ENCODE measurements at regions not wholly inside any gene's neighbourhood (a gene's known extent, or its start where the extent isn't known, plus 50 kb on each side); places are given as distances from the start of the nearest gene placed in this dataset.

- H4K5ac ChIP-seq (ENCODE audit: insufficient read length, low read depth, low read length), result no peak overlapping the region
- ChIA-PET CTCF (ENCODE audit: partially characterized antibody) (no interaction called here), POLR2A (ENCODE audit: partially characterized antibody) (interaction anchor here (0.7 kb wide), 1 partner anchor 896 kb away, joined by 3 read pairs; no protein-coding TSS in a partner anchor)
- H2AFZ ChIP-seq (ENCODE audit: low read length), result no peak overlapping the region
- no peaks in the 10 kb centered on the region for H3K23me2 ChIP-seq (ENCODE audit: low read depth, low read length)
- no peaks in the 10 kb centered on the region for H3K9me3 ChIP-seq (ENCODE audit: insufficient read depth in 2 of 2, low read depth in 1 of 2, low read length in 1 of 2)
- DNase-seq (ENCODE audit: low read depth in 1 of 2, low spot score in 2 of 2) (no peak), FAIRE-seq (no peak)
- no peak overlapping the region for H3K4ac ChIP-seq (replicated peaks; ENCODE audit: insufficient read length, low read depth, low read length)
- no peak overlapping the region for H3K27ac ChIP-seq (ENCODE audit: low read depth, low read length)
- no peak overlapping the region for H3K56ac ChIP-seq (replicated peaks; ENCODE audit: insufficient read length, low read depth, low read length)
- no peak overlapping the region for H2BK120ac ChIP-seq (replicated peaks; ENCODE audit: low read depth, low read length)
- TF ChIP-seq TAF1 (IDR thresholded peaks at IDR 0.05; ENCODE audit: low read depth, low read length) (no peak), PHF8 (conservative IDR thresholded peaks at IDR 0.05; ENCODE audit: low read depth, low read length) (no peak), FOSL1 (IDR thresholded peaks at IDR 0.05; ENCODE audit: insufficient read depth, low read depth, low read length) (no peak), SP1 (IDR thresholded peaks at IDR 0.05; ENCODE audit: low read depth, low read length) (no peak), JUND (IDR thresholded peaks at IDR 0.05; ENCODE audit: low read length) (no peak), YY1 (IDR thresholded peaks at IDR 0.05; ENCODE audit: low read depth, low read length) (no peak), KDM4A (IDR thresholded peaks at IDR 0.05; ENCODE audit: low read depth, low read length, severe bottlenecking) (no peak), ATF3 (IDR thresholded peaks at IDR 0.05; ENCODE audit: insufficient read depth, low read depth, low read length) (no peak), SAP30 (IDR thresholded peaks at IDR 0.05; ENCODE audit: insufficient read depth, insufficient replicate concordance, low read length) (no peak)
- H4K20me1 ChIP-seq (replicated peaks in 1 of 2; ENCODE audit: control insufficient read depth in 1 of 2, insufficient read depth in 2 of 2, low read length in 2 of 2), result no peaks in the 10 kb centered on the region
- H3K4me3 ChIP-seq (ENCODE audit: extremely low read depth in 1 of 4, insufficient read depth in 2 of 4, low read depth in 3 of 4, low read length in 4 of 4), result no peak overlapping the region
- no peak overlapping the region for H2BK20ac ChIP-seq (ENCODE audit: low read length)
- 86% methylated on average over 2 of the region's 2 CpGs; no CpG with 5 or more reads in 1 of the 2 experiments for WGBS, 2 experiments (ENCODE audit: extremely low coverage in 1 of 2, insufficient coverage in 1 of 2, insufficient read length in 1 of 2, insufficient replicate concordance in 2 of 2, low coverage in 1 of 2, low lambda C conversion rate in 2 of 2, missing lambda C conversion rate in 1 of 2)
- no peak overlapping the region for H3K18ac ChIP-seq (ENCODE audit: extremely low read depth, low read length)
- no peak overlapping the region for H2BK12ac ChIP-seq (ENCODE audit: low read depth, low read length)
- H3K79me1 ChIP-seq (ENCODE audit: low read depth, low read length), result no peaks in the 10 kb centered on the region
- no peak overlapping the region for H4K8ac ChIP-seq (ENCODE audit: extremely low read depth, insufficient read depth, low read length)
- H3K4me1 ChIP-seq (replicated peaks in 1 of 4; ENCODE audit: control insufficient read depth in 3 of 4, insufficient read depth in 4 of 4, low read length in 3 of 4), result no peaks in the 10 kb centered on the region
- H2BK15ac ChIP-seq (ENCODE audit: low read length), result no peak overlapping the region
- no peak overlapping the region for H3K23ac ChIP-seq (ENCODE audit: insufficient read length)
- no peak overlapping the region for H4K91ac ChIP-seq (replicated peaks; ENCODE audit: insufficient read length, low read length)
- no peak overlapping the region for H2BK5ac ChIP-seq (ENCODE audit: low read depth, low read length)
- H2AK5ac ChIP-seq (ENCODE audit: low read depth, low read length), result no peak overlapping the region
- no peak overlapping the region for H3K4me2 ChIP-seq (ENCODE audit: insufficient read depth in 1 of 2, low read depth in 2 of 2, low read length in 2 of 2)
- no peaks in the 10 kb centered on the region for H3K36me3 ChIP-seq (ENCODE audit: control insufficient read depth in 2 of 4, insufficient read depth in 4 of 4, low read length in 3 of 4)
- no peak overlapping the region for H3K9ac ChIP-seq (replicated peaks in 1 of 4; ENCODE audit: extremely low read depth in 1 of 4, low read depth in 3 of 4, low read length in 3 of 4)
- H3K27me3 ChIP-seq (replicated peaks in 1 of 4; ENCODE audit: control insufficient read depth in 3 of 4, extremely low read depth in 1 of 4, insufficient read depth in 3 of 4, low read length in 3 of 4), result no peaks in the 10 kb centered on the region
- H3K14ac ChIP-seq (ENCODE audit: insufficient read length), result no peak overlapping the region
- H3K79me2 ChIP-seq (ENCODE audit: control insufficient read depth in 1 of 2, insufficient read depth in 2 of 2, low read length in 2 of 2), result no peaks in the 10 kb centered on the region
Measured at GRCh38 chr11:87851234-87851633, 324.0 kb downstream of the RAB38 start.
